Gastroesophageal sphincter (tissue), 4 donors: ENCODE measurements at regions not wholly inside any gene's neighbourhood (a gene's known extent, or its start where the extent isn't known, plus 50 kb on each side); places are given as distances from the start of the nearest gene placed in this dataset.

Experiments used
- ATAC-seq: fragments of 150-250 bp; one replicate; pipeline ENCODE4 v1.9.1; 2016; ENCODE audit warnings: mild to moderate bottlenecking, moderate library complexity
- H3K27ac ChIP-seq, 4 donors: fragments of 200-600 bp; sonication (generic) in 3 of 4; 1 replicate in 3 of 4; 2 replicates in 1 of 4; pipeline ENCODE4 v1.5.1; 2016 to 2019
- H3K27me3 ChIP-seq: fragments of 200-600 bp; sonication (generic); one replicate; pipeline ENCODE4 v1.5.1; 2019
- H3K36me3 ChIP-seq, 2 donors: fragments of 200-600 bp; sonication (generic); one replicate each; pipeline ENCODE4 v1.5.1; 2019; ENCODE audit warnings: control low read depth in 1 of 2
- H3K4me1 ChIP-seq, 3 donors: fragments of 200-600 bp; sonication (generic); 1 replicate in 2 of 3; 2 replicates in 1 of 3; pipeline ENCODE4 v1.5.1; 2016 to 2019; ENCODE audit warnings: control low read depth in 2 of 3
- H3K4me3 ChIP-seq, 2 donors: fragments of 200-600 bp; sonication (generic); one replicate each; pipeline ENCODE4 v1.5.1; 2019; ENCODE audit warnings: mild to moderate bottlenecking in 1 of 2, moderate library complexity in 1 of 2
- H3K9me3 ChIP-seq, 3 donors: fragments of 200-600 bp; sonication (generic); one replicate each; pipeline ENCODE4 v1.5.1; 2017 to 2019; ENCODE audit warnings: control low read depth in 2 of 3
- CTCF ChIP-seq, 4 experiments: fragments of 200-600 bp in 2 of 4; fragments of 450-650 bp in 2 of 4; sonication (generic) in 1 of 4; IDR thresholded peaks; one replicate each; pipeline ENCODE4 v1.5.1; 2017 to 2019; ENCODE audit warnings: antibody characterized with exemption in 4 of 4, mild to moderate bottlenecking in 2 of 4, moderate library complexity in 2 of 4
- EP300 ChIP-seq: sonication (generic); formaldehyde crosslinking; IDR thresholded peaks from one replicate; pipeline ENCODE4 v1.6.1; 2017; ENCODE audit warnings: antibody characterized with exemption, mild to moderate bottlenecking
- POLR2A ChIP-seq, 2 donors: fragments of 450-650 bp; IDR thresholded peaks; one replicate each; pipeline ENCODE4 v1.6.1; 2017; ENCODE audit warnings: antibody characterized with exemption in 2 of 2, mild to moderate bottlenecking in 2 of 2, moderate library complexity in 1 of 2
- POLR2AphosphoS5 ChIP-seq: sonication (generic); formaldehyde crosslinking; IDR thresholded peaks from one replicate; pipeline ENCODE4 v1.6.1; 2017; ENCODE audit warnings: antibody characterized with exemption
- WGBS, 2 donors: methylation state at CpG; one replicate each; pipeline ENCODE4 v1.1.5; 2018; ENCODE audit warnings: low coverage in 1 of 2; 5-methylcytosine and 5-hydroxymethylcytosine counted together

- H3K36me3 ChIP-seq, result no peaks in the 10 kb centered on the region
- 60 to 70% methylated on average over 3 of the region's 6 CpGs for WGBS, 2 donors
- H3K9me3 ChIP-seq, result no peaks in the 10 kb centered on the region
Measured at GRCh38 chr11:69216647-69217051, 60.9 kb downstream of the SMIM38 start.

GRCh38 chr11:69217276-69218105 lies 61.8 kb downstream of the SMIM38 start:
- H3K9me3 ChIP-seq, result no peaks in the 10 kb centered on the region
- H3K4me3 ChIP-seq, result no peak overlapping the region
- no peak for ATAC-seq
- H3K36me3 ChIP-seq, result no peaks in the 10 kb centered on the region
- peaks cover 0 to 7% (median 0%) of the 10 kb centered on the region in 3 donors for H3K4me1 ChIP-seq
- 56% methylated on average over 6 of the region's 9 CpGs; no CpG with 5 or more reads in 1 of the 2 donors for WGBS, 2 donors
- peaks cover 6% of the 10 kb centered on the region for H3K27me3 ChIP-seq
- no peak overlapping the region for H3K27ac ChIP-seq
- TF ChIP-seq POLR2A (IDR thresholded peaks at IDR 0.05) (no peak), POLR2AphosphoS5 (no peak), EP300 (no peak), CTCF (IDR thresholded peaks at IDR 0.05) (no peak)

More at GRCh38 chr11:69216647-69217051, 60.9 kb downstream of the SMIM38 start:
- ATAC-seq, result no peak
- TF ChIP-seq POLR2A (IDR thresholded peaks at IDR 0.05) (no peak), EP300 (no peak), CTCF (IDR thresholded peaks at IDR 0.05) (no peak), POLR2AphosphoS5 (no peak)
- H3K27ac ChIP-seq, result no peak overlapping the region
- peaks cover 0 to 7% (median 0%) of the 10 kb centered on the region in 3 donors for H3K4me1 ChIP-seq
- no peak overlapping the region for H3K4me3 ChIP-seq
- peaks cover 8% of the 10 kb centered on the region for H3K27me3 ChIP-seq

GRCh38 chr11:69218271-69218682 lies 62.5 kb downstream of the SMIM38 start:
- H3K9me3 ChIP-seq, result no peaks in the 10 kb centered on the region
- H3K36me3 ChIP-seq, result no peaks in the 10 kb centered on the region
- H3K27ac ChIP-seq, result no peak overlapping the region
- no peaks in the 10 kb centered on the region for H3K27me3 ChIP-seq
- TF ChIP-seq POLR2AphosphoS5 (no peak), POLR2A (IDR thresholded peaks at IDR 0.05) (no peak), EP300 (no peak), CTCF (IDR thresholded peaks at IDR 0.05) (no peak)
- ATAC-seq, result no peak
- WGBS, 2 donors, result 67% methylated on average over 3 of the region's 8 CpGs; no CpG with 5 or more reads in 1 of the 2 donors
- peaks cover 0 to 7% (median 0%) of the 10 kb centered on the region in 3 donors for H3K4me1 ChIP-seq
- H3K4me3 ChIP-seq, result no peak overlapping the region

GRCh38 chr11:69218946-69219720 lies 63.4 kb downstream of the SMIM38 start:
- TF ChIP-seq POLR2AphosphoS5 (no peak), POLR2A (IDR thresholded peaks at IDR 0.05) (no peak), EP300 (no peak), CTCF (IDR thresholded peaks at IDR 0.05) (no peak)
- ATAC-seq, result no peak
- Histone ChIP-seq H3K4me3 (no peak overlapping the region), H3K9me3 (no peaks in the 10 kb centered on the region), H3K4me1 (peaks cover 0 to 7% (median 0%) of the 10 kb centered on the region in 3 donors), H3K36me3 (no peaks in the 10 kb centered on the region), H3K27ac (no peak overlapping the region), H3K27me3 (no peaks in the 10 kb centered on the region)
- WGBS, 2 donors, result 68 to 76% methylated on average over 6 to 7 of the region's 11 CpGs
